HCT116 (cell line): ENCODE measurements at regions not wholly inside any gene's neighbourhood (a gene's known extent, or its start where the extent isn't known, plus 50 kb on each side); places are given as distances from the start of the nearest gene placed in this dataset.

Experiments used
- ATAC-seq: fragments of 200-7000 bp; cut with Tn5 transposase; 2 replicates; pipeline ENCODE4 v1.9.1; 2020; ENCODE audit warnings: mild to moderate bottlenecking, moderate library complexity
- BruUV-seq: library from RNA; stranded (reverse); fragments of 400-500 nt; replicated peaks from 2 replicates; lab custom pipeline; 2021; lab: Mats Ljungman, UMichigan
- CTCF ChIA-PET: fragments of 300-600 bp; sonication (Branson Sonifier 250); formaldehyde crosslinking; loops from one replicate; lab custom pipeline; 2021; ENCODE audit warnings: antibody characterized with exemption; lab: Charles Lee
- POLR2A ChIA-PET: fragments of 300-600, 350-600 bp; sonication (Branson Sonifier 250); formaldehyde crosslinking; loops from one replicate; lab custom pipeline; 2021; ENCODE audit warnings: antibody characterized with exemption; lab: Charles Lee
- RAD21 ChIA-PET, 2 experiments: fragments of 300-600 bp; sonication (Branson Sonifier 250); formaldehyde crosslinking; loops; one replicate each; lab custom pipeline; 2023; ENCODE audit warnings: low total read pairs in 2 of 2; ENCODE audit not compliant: uncharacterized antibody in 2 of 2, unreplicated experiment in 2 of 2, low non-redundant PET in 1 of 2; lab: Charles Lee
- DNase-seq: peaks from one replicate; pipeline ENCODE4 v3.0.0-alpha.2; 2010; ENCODE audit warnings: low read depth, low spot score
- H2AFZ ChIP-seq: fragments of 200-600 bp; shearing (Covaris generic), sonication (generic); 2 replicates; pipeline ENCODE4 v1.6.1; 2017; ENCODE audit warnings: low read depth, mixed run types, mixed read lengths, antibody characterized with exemption, low read length; ENCODE audit not compliant: poor library complexity, severe bottlenecking
- H3K27ac ChIP-seq: 2 replicates; pipeline ENCODE4 v1.5.1; 2012; ENCODE audit warnings: low read depth, low read length
- H3K27me3 ChIP-seq: fragments of 200-600 bp; sonication (generic); 2 replicates; pipeline ENCODE4 v1.6.1; 2016; ENCODE audit warnings: mixed run types, low read length, mixed read lengths; ENCODE audit not compliant: insufficient read depth
- H3K36me3 ChIP-seq, 2 experiments: fragments of 200-500 bp in 1 of 2; fragments of 200-600 bp in 1 of 2; sonication (Bioruptor generic) in 1 of 2; sonication (generic) in 1 of 2; 2 replicates each; pipeline versions ENCODE4 v1.5.1 to v1.6.1; 2014 to 2016; ENCODE audit warnings: low read length in 2 of 2, inconsistent platforms in 1 of 2, mixed read lengths in 1 of 2, mixed run types in 1 of 2; ENCODE audit not compliant: insufficient read depth in 2 of 2, control insufficient read depth in 1 of 2
- H3K4me1 ChIP-seq, 2 experiments: fragments of 200-600 bp in 1 of 2; sonication (generic) in 1 of 2; 2 replicates each; pipeline versions ENCODE4 v1.5.1 to v1.6.1; 2012 to 2017; ENCODE audit warnings: low read length in 2 of 2, inconsistent platforms in 1 of 2, mild to moderate bottlenecking in 1 of 2, mixed read lengths in 1 of 2, mixed run types in 1 of 2, moderate library complexity in 1 of 2; ENCODE audit not compliant: insufficient read depth in 2 of 2, control insufficient read depth in 1 of 2
- H3K4me2 ChIP-seq: fragments of 200-600 bp; sonication (generic); 2 replicates; pipeline ENCODE4 v1.6.1; 2017; ENCODE audit warnings: mixed run types, low read length, mixed read lengths
- H3K4me3 ChIP-seq, 2 experiments: fragments of 200-600 bp in 1 of 2; sonication (generic) in 1 of 2; replicated peaks in 1 of 2; 2 replicates each; pipeline ENCODE4 v1.5.1; 2011 to 2016; ENCODE audit warnings: low read length in 2 of 2, control low read depth in 1 of 2, low read depth in 1 of 2, mild to moderate bottlenecking in 1 of 2, mixed read lengths in 1 of 2, mixed run types in 1 of 2
- H3K79me2 ChIP-seq: fragments of 200-600 bp; sonication (generic); 2 replicates; pipeline ENCODE4 v1.6.1; 2017; ENCODE audit warnings: mild to moderate bottlenecking, mixed run types, low read length, moderate library complexity, mixed read lengths; ENCODE audit not compliant: insufficient read depth
- H3K9ac ChIP-seq: fragments of 200-600 bp; sonication (generic); 2 replicates; pipeline ENCODE4 v1.6.1; 2016; ENCODE audit warnings: low read length, mixed read lengths
- H3K9me2 ChIP-seq: fragments of 200-600 bp; sonication (generic), shearing (Covaris generic); 2 replicates; pipeline ENCODE4 v1.6.1; 2017; ENCODE audit warnings: mixed run types, mild to moderate bottlenecking, moderate library complexity; ENCODE audit not compliant: insufficient read depth
- H3K9me3 ChIP-seq, 2 experiments: fragments of 200-500 bp in 1 of 2; fragments of 200-600 bp in 1 of 2; sonication (Bioruptor generic) in 1 of 2; sonication (generic) in 1 of 2; 2 replicates each; pipeline ENCODE4 v1.6.1; 2014 to 2017; ENCODE audit warnings: low read length in 2 of 2, mixed read lengths in 2 of 2, inconsistent platforms in 1 of 2, low read depth in 1 of 2, mild to moderate bottlenecking in 1 of 2, mixed run types in 1 of 2, moderate library complexity in 1 of 2; ENCODE audit not compliant: control insufficient read depth in 1 of 2, insufficient read depth in 1 of 2
- H4K20me1 ChIP-seq: fragments of 200-600 bp; sonication (generic), shearing (Covaris generic); 2 replicates; pipeline ENCODE4 v1.6.1; 2017; ENCODE audit warnings: mixed run types, mild to moderate bottlenecking, moderate library complexity; ENCODE audit not compliant: insufficient read depth
- CBX3 ChIP-seq: IDR thresholded peaks from 2 replicates; pipeline ENCODE4 v1.6.1; 2012; ENCODE audit warnings: low read depth
- CEBPB ChIP-seq: IDR thresholded peaks from 2 replicates; pipeline ENCODE4 v1.6.1; 2012; ENCODE audit warnings: low read depth
- EGR1 ChIP-seq: IDR thresholded peaks from 2 replicates; pipeline ENCODE4 v1.6.1; 2012; ENCODE audit warnings: low read depth
- ELF1 ChIP-seq: IDR thresholded peaks from 2 replicates; pipeline ENCODE4 v1.6.1; 2012; ENCODE audit warnings: low read depth, borderline replicate concordance
- EZH2phosphoT487 ChIP-seq: fragments of 200-600 bp; IDR thresholded peaks from 2 replicates; pipeline ENCODE4 v1.6.1; 2018; ENCODE audit warnings: antibody characterized with exemption, borderline replicate concordance
- FOSL1 ChIP-seq: IDR thresholded peaks from 2 replicates; pipeline ENCODE4 v1.6.1; 2012; ENCODE audit warnings: low read depth
- JUND ChIP-seq: IDR thresholded peaks from 2 replicates; pipeline ENCODE4 v1.6.1; 2012
- MAX ChIP-seq: IDR thresholded peaks from 2 replicates; pipeline ENCODE4 v1.6.1; 2012
- POLR2A ChIP-seq: IDR thresholded peaks from 2 replicates; pipeline ENCODE4 v1.7.0; 2011; ENCODE audit warnings: borderline replicate concordance; ENCODE audit not compliant: insufficient read depth, insufficient read length; ENCODE audit errors: extremely low read depth
- POLR2AphosphoS5 ChIP-seq: IDR thresholded peaks from 2 replicates; pipeline ENCODE4 v1.6.1; 2011; ENCODE audit warnings: mild to moderate bottlenecking, low read depth, low read length, moderate library complexity
- RAD21 ChIP-seq: IDR thresholded peaks from 2 replicates; pipeline ENCODE4 v1.6.1; 2012; ENCODE audit warnings: low read depth, mild to moderate bottlenecking
- SIN3A ChIP-seq: IDR thresholded peaks from 2 replicates; pipeline ENCODE4 v1.6.1; 2012; ENCODE audit warnings: low read depth
- SP1 ChIP-seq: IDR thresholded peaks from 2 replicates; pipeline ENCODE4 v1.6.1; 2012; ENCODE audit warnings: low read depth
- SRF ChIP-seq: IDR thresholded peaks from 2 replicates; pipeline ENCODE4 v1.6.1; 2012; ENCODE audit warnings: low read depth
- TCF7L2 ChIP-seq: IDR thresholded peaks from 2 replicates; pipeline ENCODE4 v1.7.0; 2011; ENCODE audit warnings: borderline replicate concordance, inconsistent platforms; ENCODE audit not compliant: insufficient read depth, insufficient read length; ENCODE audit errors: extremely low read depth
- ZFX ChIP-seq: fragments of 450-650 bp; IDR thresholded peaks from 2 replicates; pipeline ENCODE4 v1.6.1; 2017
- ZNF274 ChIP-seq: fragments of 200-500 bp; sonication (Bioruptor generic); IDR thresholded peaks from 2 replicates; pipeline ENCODE4 v1.6.1; 2014; ENCODE audit warnings: mild to moderate bottlenecking, low read depth, low read length, inconsistent platforms
- intact Hi-C: fragments of 100-400 bp; cut with micrococcal nuclease; formaldehyde crosslinking; loops from 2 replicates; pipeline ENCODE4 v1.10.0; 2022
- TF ChIP-seq, protein P1 (sequence below): IDR thresholded peaks from 2 replicates; pipeline ENCODE4 v1.6.1; 2011; ENCODE audit warnings: mild to moderate bottlenecking, low read length, moderate library complexity; ENCODE audit not compliant: insufficient replicate concordance; ENCODE audit errors: extremely low read depth
- TF ChIP-seq, protein P2 (sequence below): IDR thresholded peaks from 2 replicates; pipeline ENCODE4 v1.6.1; 2012
- TF ChIP-seq, protein P3 (sequence below): IDR thresholded peaks from 2 replicates; pipeline ENCODE4 v1.6.1; 2012; ENCODE audit warnings: low read depth

- ChIA-PET CTCF (no interaction called here), POLR2A (interaction anchor here (0.6 to 1.5 kb wide), 2 partner anchors 11 to 86 kb away, joined by 3 read pairs; no protein-coding TSS in a partner anchor)
- Histone ChIP-seq H3K9me3 (peaks cover 6 to 28% of the 10 kb centered on the region in 2 experiments; a peak in 2 of 4 replicates), H3K79me2 (no peaks in the 10 kb centered on the region), H3K9ac (peak overlapping the region; percentile 54), H3K4me3 (peak overlapping the region; percentile 10 to 43; a peak in 3 of 4 replicates)
- intact Hi-C loops, result no loop called here
- peak; percentile 93 for ATAC-seq
- TF ChIP-seq SRF, result peak; percentile 80
- peak; percentile 97 for TF ChIP-seq CBX3
- TF ChIP-seq, protein P1, sequence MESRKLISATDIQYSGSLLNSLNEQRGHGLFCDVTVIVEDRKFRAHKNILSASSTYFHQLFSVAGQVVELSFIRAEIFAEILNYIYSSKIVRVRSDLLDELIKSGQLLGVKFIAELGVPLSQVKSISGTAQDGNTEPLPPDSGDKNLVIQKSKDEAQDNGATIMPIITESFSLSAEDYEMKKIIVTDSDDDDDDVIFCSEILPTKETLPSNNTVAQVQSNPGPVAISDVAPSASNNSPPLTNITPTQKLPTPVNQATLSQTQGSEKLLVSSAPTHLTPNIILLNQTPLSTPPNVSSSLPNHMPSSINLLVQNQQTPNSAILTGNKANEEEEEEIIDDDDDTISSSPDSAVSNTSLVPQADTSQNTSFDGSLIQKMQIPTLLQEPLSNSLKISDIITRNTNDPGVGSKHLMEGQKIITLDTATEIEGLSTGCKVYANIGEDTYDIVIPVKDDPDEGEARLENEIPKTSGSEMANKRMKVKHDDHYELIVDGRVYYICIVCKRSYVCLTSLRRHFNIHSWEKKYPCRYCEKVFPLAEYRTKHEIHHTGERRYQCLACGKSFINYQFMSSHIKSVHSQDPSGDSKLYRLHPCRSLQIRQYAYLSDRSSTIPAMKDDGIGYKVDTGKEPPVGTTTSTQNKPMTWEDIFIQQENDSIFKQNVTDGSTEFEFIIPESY, result no peak
- peak; percentile 56 for TF ChIP-seq ELF1
- TF ChIP-seq, protein P2, sequence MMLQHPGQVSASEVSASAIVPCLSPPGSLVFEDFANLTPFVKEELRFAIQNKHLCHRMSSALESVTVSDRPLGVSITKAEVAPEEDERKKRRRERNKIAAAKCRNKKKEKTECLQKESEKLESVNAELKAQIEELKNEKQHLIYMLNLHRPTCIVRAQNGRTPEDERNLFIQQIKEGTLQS, result 0 out of 2 replicates have a peak, but pooled peaks have one; percentile 69
- TF ChIP-seq ZFX, result 0 out of 2 replicates have a peak, but pooled peaks have one; percentile 31
- no peak for TF ChIP-seq POLR2A
- TF ChIP-seq, protein P3, sequence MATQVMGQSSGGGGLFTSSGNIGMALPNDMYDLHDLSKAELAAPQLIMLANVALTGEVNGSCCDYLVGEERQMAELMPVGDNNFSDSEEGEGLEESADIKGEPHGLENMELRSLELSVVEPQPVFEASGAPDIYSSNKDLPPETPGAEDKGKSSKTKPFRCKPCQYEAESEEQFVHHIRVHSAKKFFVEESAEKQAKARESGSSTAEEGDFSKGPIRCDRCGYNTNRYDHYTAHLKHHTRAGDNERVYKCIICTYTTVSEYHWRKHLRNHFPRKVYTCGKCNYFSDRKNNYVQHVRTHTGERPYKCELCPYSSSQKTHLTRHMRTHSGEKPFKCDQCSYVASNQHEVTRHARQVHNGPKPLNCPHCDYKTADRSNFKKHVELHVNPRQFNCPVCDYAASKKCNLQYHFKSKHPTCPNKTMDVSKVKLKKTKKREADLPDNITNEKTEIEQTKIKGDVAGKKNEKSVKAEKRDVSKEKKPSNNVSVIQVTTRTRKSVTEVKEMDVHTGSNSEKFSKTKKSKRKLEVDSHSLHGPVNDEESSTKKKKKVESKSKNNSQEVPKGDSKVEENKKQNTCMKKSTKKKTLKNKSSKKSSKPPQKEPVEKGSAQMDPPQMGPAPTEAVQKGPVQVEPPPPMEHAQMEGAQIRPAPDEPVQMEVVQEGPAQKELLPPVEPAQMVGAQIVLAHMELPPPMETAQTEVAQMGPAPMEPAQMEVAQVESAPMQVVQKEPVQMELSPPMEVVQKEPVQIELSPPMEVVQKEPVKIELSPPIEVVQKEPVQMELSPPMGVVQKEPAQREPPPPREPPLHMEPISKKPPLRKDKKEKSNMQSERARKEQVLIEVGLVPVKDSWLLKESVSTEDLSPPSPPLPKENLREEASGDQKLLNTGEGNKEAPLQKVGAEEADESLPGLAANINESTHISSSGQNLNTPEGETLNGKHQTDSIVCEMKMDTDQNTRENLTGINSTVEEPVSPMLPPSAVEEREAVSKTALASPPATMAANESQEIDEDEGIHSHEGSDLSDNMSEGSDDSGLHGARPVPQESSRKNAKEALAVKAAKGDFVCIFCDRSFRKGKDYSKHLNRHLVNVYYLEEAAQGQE, result no peak
- TF ChIP-seq SP1, result peak; percentile 92
- TF ChIP-seq JUND, result peak; percentile 99
- peak; percentile 12 for TF ChIP-seq TCF7L2
- peak; percentile 53; the same call in 1 of the 2 replicates for TF ChIP-seq POLR2AphosphoS5
- no peak for TF ChIP-seq EZH2phosphoT487
- TF ChIP-seq ZNF274, result no peak
- TF ChIP-seq MAX, result 0 out of 2 replicates have a peak, but pooled peaks have one; percentile 18
- no peak for TF ChIP-seq EGR1
- TF ChIP-seq SIN3A, result no peak
- TF ChIP-seq CEBPB, result peak; percentile 87
- peak; percentile 99 for TF ChIP-seq FOSL1
- TF ChIP-seq RAD21, result no peak
- TF ChIP-seq, all 23 proteins: peak for 12
- RAD21 ChIA-PET, result no interaction called here
- no TSS peak for BruUV-seq
- H2AFZ ChIP-seq, result peak overlapping the region; percentile 70
- H3K27me3 ChIP-seq, result no peaks in the 10 kb centered on the region
- peak overlapping the region; percentile 71 for H3K4me2 ChIP-seq
- H4K20me1 ChIP-seq, result no peaks in the 10 kb centered on the region
- no peaks in the 10 kb centered on the region for H3K9me2 ChIP-seq
- no peaks in the 10 kb centered on the region; a peak in 1 of 4 replicates for H3K36me3 ChIP-seq
- H3K4me1 ChIP-seq, result peaks cover 16 to 27% of the 10 kb centered on the region in 2 experiments
- H3K27ac ChIP-seq, result peak overlapping the region; percentile 93
- DNase-seq, result peak; percentile 97
These were observed 89.4 kb downstream of the ANXA2R start for GRCh38 chr5:42950456-42951292.
